ENCODE measurements at regions not wholly inside any gene's neighbourhood (a gene's known extent, or its start where the extent isn't known, plus 50 kb on each side); places are given as distances from the start of the nearest gene placed in this dataset.

- in situ Hi-C loops (cut with HindIII; ENCODE audit: low sequenced_read_pairs), result no loop called here
These were observed 79.0 kb upstream of the CPNE8 start for GRCh38 chr12:38984388-38984787.

GRCh38 chr12:38983117-38983571 lies 77.8 kb upstream of the CPNE8 start:
- in situ Hi-C loops (cut with HindIII; ENCODE audit: low sequenced_read_pairs), result no loop called here

- in situ Hi-C loops (cut with HindIII; ENCODE audit: low sequenced_read_pairs), result no loop called here
These were observed 71.7 kb upstream of the CPNE8 start for GRCh38 chr12:38977132-38977531.

- in situ Hi-C loops (cut with HindIII; ENCODE audit: low sequenced_read_pairs), result no loop called here
These were observed 64.3 kb upstream of the CPNE8 start for GRCh38 chr12:38969706-38970105.

GRCh38 chr12:38961683-38962082 lies 56.3 kb upstream of the CPNE8 start:
- in situ Hi-C loops (cut with HindIII; ENCODE audit: low sequenced_read_pairs), result no loop called here

GRCh38 chr12:38961012-38961411 lies 55.6 kb upstream of the CPNE8 start:
- in situ Hi-C loops (cut with HindIII; ENCODE audit: low sequenced_read_pairs), result no loop called here

- in situ Hi-C loops (cut with HindIII; ENCODE audit: low sequenced_read_pairs), result no loop called here
These were observed 50.9 kb upstream of the CPNE8 start for GRCh38 chr12:38956337-38956736.

Measured in endothelial cell of hepatic sinusoid (primary cell).